ENCODE measurements at regions not wholly inside any gene's neighbourhood (a gene's known extent, or its start where the extent isn't known, plus 50 kb on each side); places are given as distances from the start of the nearest gene placed in this dataset.
"Not testable (repeated sequence)": the region's sequence is repeated elsewhere in the genome, so short reads cannot be mapped to it uniquely, and the experiment has no call there.

- no peak for DNase-seq
Observed at GRCh38 chr12:67853204-67853603, 136.0 kb upstream of the IFNG-AS1 start.

- no peak for DNase-seq
Observed at GRCh38 chr12:67854351-67854750, 134.9 kb upstream of the IFNG-AS1 start.

- DNase-seq, result no peak
Observed at GRCh38 chr12:67855103-67855502, 134.1 kb upstream of the IFNG-AS1 start.

GRCh38 chr12:67871231-67871630 lies 118.0 kb upstream of the IFNG-AS1 start:
- no peak for DNase-seq

GRCh38 chr12:67873355-67873754 lies 115.9 kb upstream of the IFNG-AS1 start:
- DNase-seq, result no peak

GRCh38 chr12:67876305-67876915 lies 112.8 kb upstream of the IFNG-AS1 start:
- no peak for DNase-seq

- DNase-seq, result no peak
Observed at GRCh38 chr12:67877727-67878126, 111.5 kb upstream of the IFNG-AS1 start.

- DNase-seq, result no peak
Observed at GRCh38 chr12:67879937-67880336, 109.3 kb upstream of the IFNG-AS1 start.

- DNase-seq, result no peak
Observed at GRCh38 chr12:67881565-67881964, 107.7 kb upstream of the IFNG-AS1 start.

- no peak for DNase-seq
Observed at GRCh38 chr12:67884596-67884995, 104.7 kb upstream of the IFNG-AS1 start.

GRCh38 chr12:67885375-67886169 lies 103.7 kb upstream of the IFNG-AS1 start:
- no peak for DNase-seq

- no peak for DNase-seq
Observed at GRCh38 chr12:67887065-67887464, 102.2 kb upstream of the IFNG-AS1 start.

- no peak for DNase-seq
Observed at GRCh38 chr12:67889931-67890330, 99.3 kb upstream of the IFNG-AS1 start.

- no peak for DNase-seq
Observed at GRCh38 chr12:67890726-67891258, 98.5 kb upstream of the IFNG-AS1 start.

GRCh38 chr12:67891596-67891995 lies 97.7 kb upstream of the IFNG-AS1 start:
- no peak for DNase-seq

- no peak for DNase-seq
Observed at GRCh38 chr12:67892259-67893021, 96.8 kb upstream of the IFNG-AS1 start.

GRCh38 chr12:67893022-67893580 lies 96.1 kb upstream of the IFNG-AS1 start:
- no peak for DNase-seq

GRCh38 chr12:67900418-67900817 lies 88.8 kb upstream of the IFNG-AS1 start:
- DNase-seq, result not testable (repeated sequence)

GRCh38 chr12:67909091-67909531 lies 80.1 kb upstream of the IFNG-AS1 start:
- no peak for DNase-seq

- DNase-seq, result no peak
Observed at GRCh38 chr12:67909681-67910080, 79.6 kb upstream of the IFNG-AS1 start.

- DNase-seq, result no peak
Observed at GRCh38 chr12:67910360-67911274, 78.6 kb upstream of the IFNG-AS1 start.

GRCh38 chr12:67911275-67911600 lies 78.0 kb upstream of the IFNG-AS1 start:
- no peak for DNase-seq
